ENCODE measurements at regions not wholly inside any gene's neighbourhood (a gene's known extent, or its start where the extent isn't known, plus 50 kb on each side); places are given as distances from the start of the nearest gene placed in this dataset.

DNA sequence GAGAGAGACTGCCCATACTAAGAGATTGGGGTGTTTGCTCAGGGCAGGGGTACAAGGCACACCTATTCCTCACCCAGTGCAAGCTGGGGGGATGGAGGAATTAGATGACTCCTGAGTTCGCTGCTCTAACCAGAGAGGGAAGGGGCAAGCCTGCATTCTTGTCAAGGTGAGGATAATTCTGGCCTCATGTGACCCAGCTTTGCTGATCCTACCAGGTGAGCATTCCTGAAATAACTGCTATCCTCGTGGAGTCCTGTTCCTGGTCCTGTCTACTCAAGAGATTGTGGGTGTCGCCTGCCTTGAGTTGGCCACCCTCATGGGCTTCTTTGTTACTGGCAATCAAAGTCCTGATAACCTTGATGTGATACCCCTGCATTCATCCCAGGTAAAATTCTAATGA, 206.0 kb downstream of the SPP2 start:
- Histone ChIP-seq H3K36me3 (ENCODE audit: control insufficient read depth, insufficient read depth, low read length) (no peaks in the 10 kb centered on the region), H3K27me3 (replicated peaks; ENCODE audit: control insufficient read depth, insufficient read depth, low read length) (no peaks in the 10 kb centered on the region; the same call in 1 of the 2 replicates), H3K4me3 (replicated peaks; ENCODE audit: low read depth, low read length) (no peak overlapping the region)
- DNase-seq (ENCODE audit: extremely low read depth, insufficient read length) = no peak
- TF ChIP-seq, protein P1, sequence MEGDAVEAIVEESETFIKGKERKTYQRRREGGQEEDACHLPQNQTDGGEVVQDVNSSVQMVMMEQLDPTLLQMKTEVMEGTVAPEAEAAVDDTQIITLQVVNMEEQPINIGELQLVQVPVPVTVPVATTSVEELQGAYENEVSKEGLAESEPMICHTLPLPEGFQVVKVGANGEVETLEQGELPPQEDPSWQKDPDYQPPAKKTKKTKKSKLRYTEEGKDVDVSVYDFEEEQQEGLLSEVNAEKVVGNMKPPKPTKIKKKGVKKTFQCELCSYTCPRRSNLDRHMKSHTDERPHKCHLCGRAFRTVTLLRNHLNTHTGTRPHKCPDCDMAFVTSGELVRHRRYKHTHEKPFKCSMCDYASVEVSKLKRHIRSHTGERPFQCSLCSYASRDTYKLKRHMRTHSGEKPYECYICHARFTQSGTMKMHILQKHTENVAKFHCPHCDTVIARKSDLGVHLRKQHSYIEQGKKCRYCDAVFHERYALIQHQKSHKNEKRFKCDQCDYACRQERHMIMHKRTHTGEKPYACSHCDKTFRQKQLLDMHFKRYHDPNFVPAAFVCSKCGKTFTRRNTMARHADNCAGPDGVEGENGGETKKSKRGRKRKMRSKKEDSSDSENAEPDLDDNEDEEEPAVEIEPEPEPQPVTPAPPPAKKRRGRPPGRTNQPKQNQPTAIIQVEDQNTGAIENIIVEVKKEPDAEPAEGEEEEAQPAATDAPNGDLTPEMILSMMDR (IDR thresholded peaks at IDR 0.05; ENCODE audit: insufficient read depth, low read length, poor library complexity, severe bottlenecking) = no peak

DNA sequence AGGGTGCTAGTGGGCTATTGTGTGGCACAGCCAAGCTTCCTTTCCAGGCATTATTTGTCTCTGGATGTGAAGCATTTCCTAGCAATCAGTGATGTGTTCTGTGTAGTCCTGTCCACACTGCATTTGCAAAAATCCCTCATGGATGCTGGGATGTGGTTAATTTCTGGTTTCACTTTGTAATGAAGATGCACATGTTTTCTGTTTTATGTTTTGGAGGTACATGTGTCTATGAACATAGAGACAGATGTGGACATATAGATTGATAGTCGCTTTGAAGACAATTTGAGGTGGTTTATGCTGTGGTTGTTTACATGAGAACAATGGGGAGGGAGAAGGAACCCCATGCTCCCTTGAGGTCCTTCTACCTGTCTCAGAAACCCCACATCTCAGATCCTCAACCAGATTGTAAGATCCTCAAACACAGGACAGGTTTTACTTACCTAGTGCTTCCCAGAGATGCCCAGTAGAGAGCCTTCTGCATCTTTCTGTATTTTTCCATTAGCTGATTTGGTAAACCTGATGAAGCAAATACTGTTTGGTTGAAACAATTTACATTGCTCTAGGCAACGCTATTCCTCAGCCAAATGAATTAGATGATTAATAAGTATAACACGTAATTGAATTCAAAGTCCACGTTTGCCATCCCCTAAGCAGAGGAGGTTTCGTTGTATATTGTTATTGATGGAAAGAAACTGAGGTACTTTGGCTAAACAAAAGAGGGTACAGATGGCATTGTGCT, 204.4 kb downstream of the SPP2 start:
- TF ChIP-seq, protein P1 (IDR thresholded peaks at IDR 0.05; ENCODE audit: insufficient read depth, low read length, poor library complexity, severe bottlenecking) = no peak
- no peaks in the 10 kb centered on the region for H3K36me3 ChIP-seq (ENCODE audit: control insufficient read depth, insufficient read depth, low read length)
- no peak overlapping the region for H3K4me3 ChIP-seq (replicated peaks; ENCODE audit: low read depth, low read length)
- H3K27me3 ChIP-seq (replicated peaks; ENCODE audit: control insufficient read depth, insufficient read depth, low read length) = no peaks in the 10 kb centered on the region; the same call in 1 of the 2 replicates
- no peak for DNase-seq (ENCODE audit: extremely low read depth, insufficient read length)

DNA sequence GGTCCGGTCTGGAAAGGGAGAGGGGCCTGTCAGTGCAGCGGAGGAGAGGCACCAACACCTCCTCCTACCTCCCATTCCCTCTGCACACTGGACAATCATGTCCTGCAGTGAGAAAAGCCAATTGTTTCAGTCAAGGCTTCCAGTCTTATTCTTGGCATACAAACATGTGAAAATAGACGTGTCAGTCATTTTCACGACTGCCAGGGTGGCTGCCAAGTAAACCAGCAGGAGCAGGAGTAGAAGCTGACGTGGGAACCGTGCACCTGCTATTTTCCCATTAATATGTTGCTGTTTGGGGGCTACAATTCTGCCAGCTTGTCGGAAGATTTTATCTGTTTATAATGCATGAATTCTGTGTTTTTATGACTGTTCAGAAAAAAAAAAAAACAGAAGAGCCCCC, 202.3 kb downstream of the SPP2 start:
- no peaks in the 10 kb centered on the region; the same call in 1 of the 2 replicates for H3K27me3 ChIP-seq (replicated peaks; ENCODE audit: control insufficient read depth, insufficient read depth, low read length)
- TF ChIP-seq, protein P1 (IDR thresholded peaks at IDR 0.05; ENCODE audit: insufficient read depth, low read length, poor library complexity, severe bottlenecking) = no peak
- no peaks in the 10 kb centered on the region for H3K36me3 ChIP-seq (ENCODE audit: control insufficient read depth, insufficient read depth, low read length)
- no peak overlapping the region for H3K4me3 ChIP-seq (replicated peaks; ENCODE audit: low read depth, low read length)
- no peak for DNase-seq (ENCODE audit: extremely low read depth, insufficient read length)

DNA sequence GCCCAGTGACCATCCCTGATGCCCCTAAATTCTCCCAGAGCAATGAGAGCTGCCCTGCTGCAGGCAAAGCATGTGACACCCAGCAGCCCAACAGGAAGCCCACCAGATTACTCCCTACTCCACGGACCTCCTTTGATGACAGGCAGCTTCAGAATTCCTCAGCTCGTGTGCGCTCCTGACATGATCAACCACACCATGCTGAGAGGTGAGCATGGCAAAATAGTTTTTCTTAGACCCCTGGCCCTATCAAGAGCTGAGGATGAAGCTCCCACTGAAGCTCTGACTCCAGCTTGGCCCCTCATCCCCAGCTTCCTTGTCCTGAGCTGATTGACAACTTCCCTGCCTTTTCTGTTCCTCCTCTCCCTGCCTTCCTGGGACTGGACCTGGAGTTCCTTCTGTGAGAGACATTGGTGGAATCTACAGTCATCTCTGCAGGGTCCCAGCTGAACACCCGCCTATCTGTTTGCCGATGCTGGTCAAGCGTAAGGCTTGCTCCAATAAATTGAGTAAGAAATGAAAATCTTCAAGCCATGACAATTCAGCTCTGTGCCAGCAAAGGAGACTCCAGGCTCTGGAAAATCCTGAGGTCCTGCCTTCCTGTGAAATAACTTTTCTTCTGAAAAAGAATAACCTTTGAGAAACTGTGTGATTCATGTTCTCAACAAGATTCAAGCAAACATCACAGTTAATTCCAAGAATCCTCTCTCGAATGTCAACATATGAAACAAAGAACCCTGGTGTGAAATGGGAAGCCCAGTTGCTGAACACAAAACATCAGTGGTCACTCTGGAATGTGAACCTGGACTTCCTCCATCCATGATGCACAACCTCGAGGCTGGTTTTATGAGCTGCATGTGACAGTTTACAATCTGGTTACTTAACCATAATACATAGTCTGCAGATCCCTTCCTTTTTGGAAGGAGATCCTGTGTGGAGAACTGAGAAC, 201.1 kb downstream of the SPP2 start:
- TF ChIP-seq, protein P1 (IDR thresholded peaks at IDR 0.05; ENCODE audit: insufficient read depth, low read length, poor library complexity, severe bottlenecking) = no peak
- H3K27me3 ChIP-seq (replicated peaks; ENCODE audit: control insufficient read depth, insufficient read depth, low read length) = no peaks in the 10 kb centered on the region; the same call in 1 of the 2 replicates
- H3K4me3 ChIP-seq (replicated peaks; ENCODE audit: low read depth, low read length) = no peak overlapping the region
- no peak for DNase-seq (ENCODE audit: extremely low read depth, insufficient read length)
- no peaks in the 10 kb centered on the region for H3K36me3 ChIP-seq (ENCODE audit: control insufficient read depth, insufficient read depth, low read length)

DNA sequence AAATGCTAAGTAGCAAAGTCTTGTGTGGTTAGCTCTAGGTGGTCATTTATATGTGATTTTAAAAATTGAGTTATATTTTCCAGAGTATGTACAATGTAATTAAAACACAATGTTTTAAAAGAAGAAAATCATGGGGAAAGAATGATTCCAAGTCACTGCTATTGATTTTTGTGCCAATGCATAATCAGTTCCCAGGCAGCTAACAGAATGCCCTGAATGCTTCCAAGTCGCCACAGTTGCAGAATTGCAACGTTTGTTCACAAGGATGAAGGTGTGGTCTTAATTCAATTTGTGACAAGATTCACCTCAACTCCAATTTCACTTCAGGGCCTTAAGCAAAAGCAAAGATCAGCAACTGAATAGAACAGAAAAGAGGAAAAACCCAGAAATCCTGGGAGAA, 200.4 kb downstream of the SPP2 start:
- Histone ChIP-seq H3K36me3 (ENCODE audit: control insufficient read depth, insufficient read depth, low read length) (no peaks in the 10 kb centered on the region), H3K27me3 (replicated peaks; ENCODE audit: control insufficient read depth, insufficient read depth, low read length) (no peaks in the 10 kb centered on the region; the same call in 1 of the 2 replicates)
- DNase-seq (ENCODE audit: extremely low read depth, insufficient read length) = no peak

More for the DNA sequence above, 200.4 kb downstream of the SPP2 start:
- no peak overlapping the region for H3K4me3 ChIP-seq (replicated peaks; ENCODE audit: low read depth, low read length)
- TF ChIP-seq, protein P1 (IDR thresholded peaks at IDR 0.05; ENCODE audit: insufficient read depth, low read length, poor library complexity, severe bottlenecking) = no peak
